H1 (cell line): ENCODE measurements at regions not wholly inside any gene's neighbourhood (a gene's known extent, or its start where the extent isn't known, plus 50 kb on each side); places are given as distances from the start of the nearest gene placed in this dataset.

Source experiments
- CHD7 ChIP-seq: fragments of 300-600 bp; sonication (generic); IDR thresholded peaks from 2 replicates; pipeline ENCODE4 v1.7.1; 2012; ENCODE audit warnings: low read length, moderate library complexity, mild to moderate bottlenecking, inconsistent platforms; ENCODE audit not compliant: insufficient replicate concordance

- TF ChIP-seq CHD7: no peak
Observed at GRCh38 chrX:7385131-7385530, 237.2 kb upstream of the PUDP start (continued).
